ENCODE measurements at regions not wholly inside any gene's neighbourhood (a gene's known extent, or its start where the extent isn't known, plus 50 kb on each side); places are given as distances from the start of the nearest gene placed in this dataset.
"Not testable (repeated sequence)": the region's sequence is repeated elsewhere in the genome, so short reads cannot be mapped to it uniquely, and the experiment has no call there.

DNA sequence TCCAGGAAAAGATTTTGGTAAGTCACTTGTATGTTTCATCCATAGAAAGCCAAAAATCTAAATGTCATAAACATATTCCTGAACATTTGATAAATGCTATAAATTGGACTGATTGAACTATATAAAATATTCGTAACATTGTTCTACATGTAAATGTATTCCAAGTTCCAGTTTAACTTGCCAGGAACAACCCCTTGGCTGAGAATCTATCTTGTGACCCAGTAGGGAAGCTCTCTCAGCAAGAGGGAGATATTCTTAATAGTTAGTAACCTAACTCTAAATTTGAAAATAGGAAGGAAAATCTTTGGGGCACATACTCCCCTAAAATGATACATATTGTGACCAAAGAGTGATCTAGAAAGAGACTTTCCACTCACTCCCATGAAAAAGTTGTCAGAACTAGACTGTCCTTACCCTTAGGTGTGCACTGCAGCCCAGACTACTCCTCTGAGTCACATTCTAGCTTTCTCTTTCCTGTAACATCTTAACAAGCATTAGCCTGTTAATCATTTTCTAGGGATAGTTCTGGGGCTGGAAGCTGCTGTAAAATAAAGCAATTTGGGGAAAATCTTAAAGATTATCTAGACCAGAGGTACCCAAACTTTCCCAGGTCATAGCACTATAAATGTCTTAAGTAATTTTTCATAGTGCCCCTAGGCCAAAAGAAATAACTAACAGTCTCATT, 73.7 kb upstream of the SKAP2 start:
- no peaks in the 10 kb centered on the region for H3K9me3 Mint-ChIP-seq
- H3K27ac Mint-ChIP-seq = no peak overlapping the region
- no peak overlapping the region for H3K4me3 Mint-ChIP-seq
- no peaks in the 10 kb centered on the region for H3K4me1 Mint-ChIP-seq
- no peak for ATAC-seq
- no peaks in the 10 kb centered on the region for H3K36me3 Mint-ChIP-seq (ENCODE audit: low read depth)
- no peak for DNase-seq
- peaks cover 14% of the 10 kb centered on the region for H3K27me3 Mint-ChIP-seq

DNA sequence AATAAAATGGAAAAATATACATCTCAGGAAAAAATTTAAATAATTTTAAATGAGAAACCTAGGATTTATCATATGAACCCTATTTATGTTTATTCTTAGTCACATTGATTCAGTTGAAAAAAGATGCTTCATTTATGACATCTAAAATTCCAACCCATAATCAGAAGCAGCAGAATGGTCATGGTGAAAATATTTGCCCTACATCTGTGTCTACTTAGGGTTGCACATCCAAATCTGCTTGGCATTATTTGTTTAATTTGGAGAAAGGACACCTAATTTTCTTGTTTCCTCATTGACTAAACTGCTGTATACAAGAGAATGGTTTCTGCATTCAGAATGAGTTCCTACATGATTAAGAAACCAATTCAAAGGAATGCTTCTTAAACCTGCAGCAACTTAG, 72.9 kb upstream of the SKAP2 start:
- Mint-ChIP-seq H3K9me3 (no peaks in the 10 kb centered on the region), H3K27me3 (peaks cover 14% of the 10 kb centered on the region), H3K27ac (no peak overlapping the region), H3K4me1 (no peaks in the 10 kb centered on the region), H3K4me3 (no peak overlapping the region), H3K36me3 (ENCODE audit: low read depth) (no peaks in the 10 kb centered on the region)
- no peak for DNase-seq
- no peak for ATAC-seq

DNA sequence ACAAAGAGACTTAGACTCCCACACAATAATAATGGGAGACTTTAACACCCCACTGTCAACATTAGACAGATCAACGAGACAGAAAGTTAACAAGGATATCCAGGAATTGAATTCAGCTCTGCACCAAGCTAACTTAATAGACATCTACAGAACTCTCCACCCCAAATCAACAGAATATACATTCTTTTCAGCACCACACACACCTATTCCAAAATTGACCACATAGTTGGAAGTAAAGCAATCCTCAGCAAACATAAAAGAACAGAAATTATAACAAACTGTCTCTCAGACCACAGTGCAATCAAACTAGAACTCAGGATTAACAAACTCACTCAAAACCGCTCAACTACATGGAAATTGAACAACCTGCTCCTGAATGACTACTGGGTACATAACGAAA, 68.2 kb upstream of the SKAP2 start:
- not testable (repeated sequence) for H3K9me3 Mint-ChIP-seq; H3K27ac Mint-ChIP-seq; H3K27me3 Mint-ChIP-seq; ATAC-seq; H3K4me3 Mint-ChIP-seq; H3K36me3 Mint-ChIP-seq (ENCODE audit: low read depth); H3K4me1 Mint-ChIP-seq; DNase-seq

DNA sequence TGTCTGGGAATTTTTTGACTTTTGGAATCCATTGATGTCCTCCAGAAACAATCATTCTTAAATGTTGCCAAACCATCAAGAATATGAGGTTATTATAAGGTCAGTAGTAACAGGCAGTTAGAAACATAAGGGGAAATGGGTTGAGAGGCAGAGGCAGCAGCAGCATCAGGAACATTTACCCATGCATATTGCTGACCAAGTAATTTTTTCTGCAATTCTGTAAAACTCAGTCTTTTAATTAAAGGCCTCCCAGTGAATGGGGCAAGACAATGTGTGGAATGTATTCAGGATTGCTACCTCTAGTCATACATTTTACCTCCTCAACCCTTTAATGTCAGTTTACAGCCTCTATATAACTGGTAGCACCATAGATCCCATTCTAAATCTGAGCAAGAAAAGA, 66.5 kb upstream of the SKAP2 start:
- H3K27me3 Mint-ChIP-seq = peaks cover 12% of the 10 kb centered on the region
- no peaks in the 10 kb centered on the region for H3K36me3 Mint-ChIP-seq (ENCODE audit: low read depth)
- no peak overlapping the region for H3K27ac Mint-ChIP-seq
- peaks cover 2% of the 10 kb centered on the region for H3K4me1 Mint-ChIP-seq
- ATAC-seq (no peak), DNase-seq (no peak)
- no peak overlapping the region for H3K4me3 Mint-ChIP-seq
- no peaks in the 10 kb centered on the region for H3K9me3 Mint-ChIP-seq

DNA sequence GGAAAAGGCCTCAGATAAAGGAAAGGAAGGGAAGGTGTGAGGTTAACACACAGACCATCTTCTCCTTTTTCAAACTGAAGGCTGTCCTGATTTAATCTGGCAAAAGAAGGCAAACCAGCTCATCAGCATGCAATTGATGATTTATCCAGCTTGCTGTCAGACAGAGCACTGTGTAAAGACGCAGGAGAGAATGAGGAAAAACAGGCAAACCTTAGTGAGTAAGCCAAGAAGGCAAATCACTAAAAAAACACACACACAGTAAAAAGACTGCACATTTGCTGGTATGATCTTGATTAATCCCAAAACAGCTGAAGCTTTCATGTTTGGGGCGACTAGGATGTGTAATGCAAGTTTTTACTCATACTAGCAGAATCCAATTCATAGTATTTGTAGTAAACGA, 65.8 kb upstream of the SKAP2 start:
- DNase-seq = no peak
- Mint-ChIP-seq H3K4me3 (no peak overlapping the region), H3K4me1 (peaks cover 2% of the 10 kb centered on the region), H3K9me3 (no peaks in the 10 kb centered on the region), H3K36me3 (ENCODE audit: low read depth) (no peaks in the 10 kb centered on the region), H3K27me3 (peaks cover 12% of the 10 kb centered on the region), H3K27ac (no peak overlapping the region)
- ATAC-seq = no peak

DNA sequence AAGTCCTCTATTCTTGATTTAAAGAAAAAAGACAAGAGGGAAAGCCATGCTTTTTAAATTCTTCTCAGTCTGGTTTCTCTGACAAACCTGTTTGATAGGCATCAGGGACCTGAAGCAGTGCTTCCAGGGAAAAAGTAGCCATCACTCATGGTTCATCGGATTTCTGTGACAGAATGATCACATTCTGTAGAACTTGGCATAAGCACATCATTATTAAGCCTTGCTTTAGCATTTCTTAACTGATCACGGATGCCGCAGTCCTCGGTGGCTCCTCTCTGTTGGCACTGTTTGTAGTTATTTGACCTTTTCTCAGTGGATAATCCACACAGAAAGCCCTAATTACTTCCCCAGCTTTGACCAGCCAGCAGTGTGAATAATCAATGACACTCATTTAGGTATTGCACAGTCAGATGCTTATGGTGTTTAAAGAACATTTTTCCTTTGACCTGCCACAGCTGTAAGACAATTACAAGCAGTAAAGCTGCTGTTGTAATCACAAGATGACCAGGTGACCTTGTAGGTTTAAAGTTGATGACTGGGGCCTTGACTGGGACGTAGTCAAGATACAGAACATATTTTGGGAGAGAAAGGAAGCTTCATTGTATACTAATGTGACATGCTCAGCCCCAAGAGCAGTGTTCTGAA, 64.4 kb upstream of the SKAP2 start:
- Mint-ChIP-seq H3K27me3 (peaks cover 12% of the 10 kb centered on the region), H3K9me3 (no peaks in the 10 kb centered on the region), H3K36me3 (ENCODE audit: low read depth) (no peaks in the 10 kb centered on the region)

DNA sequence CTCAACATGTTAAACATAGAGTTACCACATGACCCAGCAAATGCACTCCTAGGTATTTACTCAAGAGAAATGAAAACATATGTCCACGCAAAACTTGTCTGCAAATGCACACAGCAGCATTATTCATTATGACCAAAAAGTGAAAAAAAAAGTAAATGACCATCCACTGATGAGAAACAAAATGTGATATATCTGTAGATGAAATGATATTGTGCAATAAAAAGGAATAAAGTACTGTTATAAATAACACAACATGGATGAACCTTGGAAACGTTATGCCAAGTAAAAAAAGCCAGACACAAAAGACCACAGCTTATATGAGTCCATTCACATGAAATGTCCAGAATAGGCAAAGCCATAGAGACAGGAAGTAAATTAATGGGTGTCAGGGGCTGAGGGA, 61.4 kb upstream of the SKAP2 start:
- H3K27me3 Mint-ChIP-seq = peaks cover 9% of the 10 kb centered on the region
- peaks cover 2% of the 10 kb centered on the region for H3K4me1 Mint-ChIP-seq
- DNase-seq (no peak), ATAC-seq (no peak)
- no peaks in the 10 kb centered on the region for H3K36me3 Mint-ChIP-seq (ENCODE audit: low read depth)
- H3K27ac Mint-ChIP-seq = no peak overlapping the region
- no peak overlapping the region for H3K4me3 Mint-ChIP-seq
- H3K9me3 Mint-ChIP-seq = no peaks in the 10 kb centered on the region

More for the DNA sequence above, 64.4 kb upstream of the SKAP2 start:
- DNase-seq = no peak
- ATAC-seq = no peak
- Mint-ChIP-seq H3K4me3 (no peak overlapping the region), H3K27ac (no peak overlapping the region), H3K4me1 (peaks cover 2% of the 10 kb centered on the region)

DNA sequence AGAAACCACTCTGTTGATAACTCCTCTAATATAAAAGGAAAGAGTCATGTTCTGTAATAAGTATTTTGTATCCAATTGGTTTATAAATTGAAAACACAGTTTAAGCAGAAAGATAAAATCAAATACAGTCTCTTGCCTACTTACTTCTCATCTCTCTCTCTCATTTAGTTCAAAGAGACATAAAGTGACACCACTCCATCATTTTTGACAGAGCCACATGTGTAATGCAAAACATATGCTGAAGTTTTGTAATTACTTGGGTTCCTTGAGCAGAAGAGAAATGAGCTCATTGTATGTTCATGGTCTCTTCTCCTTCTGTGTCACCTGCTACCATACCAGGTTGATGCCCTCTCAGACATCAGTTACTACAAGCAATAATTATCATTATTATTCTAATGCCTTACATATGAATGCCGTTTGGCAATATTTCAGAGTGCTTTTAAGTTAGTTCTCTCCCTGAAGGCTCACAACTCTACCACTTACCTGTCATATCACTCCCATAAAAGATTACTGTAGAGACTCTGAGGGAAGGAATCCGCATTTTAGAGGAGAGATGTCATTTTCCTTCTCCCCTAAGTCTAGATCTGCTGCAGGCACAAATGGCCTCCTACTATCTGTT, 59.9 kb upstream of the SKAP2 start:
- Mint-ChIP-seq H3K36me3 (ENCODE audit: low read depth) (no peaks in the 10 kb centered on the region), H3K27ac (no peak overlapping the region), H3K27me3 (peaks cover 7% of the 10 kb centered on the region), H3K9me3 (no peaks in the 10 kb centered on the region), H3K4me3 (no peak overlapping the region), H3K4me1 (peaks cover 2% of the 10 kb centered on the region)
- DNase-seq (no peak), ATAC-seq (no peak)

DNA sequence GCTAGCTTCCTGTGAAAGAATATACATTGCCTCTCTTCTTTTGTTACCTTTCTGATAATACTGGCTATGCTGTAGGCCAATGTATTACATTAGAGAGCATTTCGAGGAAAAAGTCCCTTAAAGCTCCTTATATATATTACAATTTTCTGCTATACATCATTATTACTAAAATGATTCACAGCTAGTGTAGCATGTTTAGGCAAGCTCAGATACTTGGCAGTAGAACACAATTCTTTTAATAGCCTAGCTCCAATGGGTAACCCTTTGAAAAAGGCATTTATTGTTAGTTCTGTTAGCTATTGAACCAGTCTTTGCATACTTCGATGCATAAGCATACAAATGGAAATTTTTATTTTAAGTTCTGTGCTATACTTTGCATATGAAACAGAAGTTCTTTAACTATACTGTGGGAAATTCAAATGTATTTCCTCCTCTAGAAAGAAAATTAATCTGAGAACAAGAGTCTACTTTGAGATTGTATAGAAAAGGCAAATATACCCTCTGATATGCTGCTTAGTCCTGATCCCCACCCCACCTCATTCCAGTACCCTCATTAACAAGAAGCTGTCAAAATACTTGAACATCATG, 55.6 kb upstream of the SKAP2 start:
- Mint-ChIP-seq H3K9me3 (no peaks in the 10 kb centered on the region), H3K27ac (no peak overlapping the region), H3K27me3 (peaks cover 3% of the 10 kb centered on the region), H3K4me3 (no peak overlapping the region), H3K36me3 (ENCODE audit: low read depth) (no peaks in the 10 kb centered on the region), H3K4me1 (no peaks in the 10 kb centered on the region)
- no peak for DNase-seq
- no peak for ATAC-seq

DNA sequence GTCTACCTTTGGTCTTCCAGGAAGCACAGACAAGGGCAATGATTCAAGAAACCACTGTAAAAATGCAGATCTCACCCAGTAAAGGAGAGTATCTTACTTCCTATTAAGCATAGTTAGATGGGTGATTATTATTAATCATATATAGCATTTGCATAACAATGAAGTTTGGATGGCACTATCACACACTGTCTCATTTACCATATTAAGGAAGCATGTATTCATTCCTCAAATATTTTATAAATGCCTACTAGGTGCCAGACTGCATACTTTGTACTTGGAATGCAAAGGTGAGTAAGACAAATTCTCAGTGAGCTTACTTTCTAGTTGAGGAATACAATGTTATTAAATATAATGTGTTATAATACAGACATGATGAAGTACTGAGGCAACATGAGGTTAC, 53.9 kb upstream of the SKAP2 start:
- Mint-ChIP-seq H3K4me1 (no peaks in the 10 kb centered on the region), H3K36me3 (ENCODE audit: low read depth) (no peaks in the 10 kb centered on the region)

DNA sequence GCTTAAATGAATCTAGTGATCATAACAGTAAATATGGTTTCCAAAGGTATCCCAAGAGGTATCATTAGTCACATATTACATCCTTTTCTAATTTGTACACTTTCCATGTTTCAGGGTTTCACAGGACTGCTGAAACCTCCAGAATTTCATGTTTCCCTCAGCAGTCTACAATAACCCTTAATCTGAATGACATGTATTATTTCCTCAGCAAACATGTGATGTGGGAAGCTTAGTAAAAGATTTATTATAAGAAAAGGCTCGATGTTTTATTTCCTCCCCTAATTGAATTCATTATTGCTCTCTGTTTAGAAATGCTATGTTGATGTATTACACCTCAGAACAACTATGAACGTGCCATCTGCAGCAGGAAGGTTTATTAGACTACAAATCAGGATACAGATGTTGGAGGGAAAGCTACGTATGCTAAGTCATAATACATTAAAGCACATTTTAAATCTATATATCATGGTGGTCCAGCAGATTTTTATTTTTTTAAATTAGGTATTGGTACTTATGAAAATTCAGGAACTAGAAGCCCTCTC, 52.5 kb upstream of the SKAP2 start:
- H3K9me3 Mint-ChIP-seq = no peaks in the 10 kb centered on the region
- no peak for ATAC-seq
- H3K27me3 Mint-ChIP-seq = peaks cover 3% of the 10 kb centered on the region
- no peak overlapping the region for H3K4me3 Mint-ChIP-seq
- no peaks in the 10 kb centered on the region for H3K36me3 Mint-ChIP-seq (ENCODE audit: low read depth)
- DNase-seq = no peak
- H3K4me1 Mint-ChIP-seq = no peaks in the 10 kb centered on the region
- H3K27ac Mint-ChIP-seq = no peak overlapping the region

More for the DNA sequence above, 53.9 kb upstream of the SKAP2 start:
- ATAC-seq = no peak
- no peak overlapping the region for H3K4me3 Mint-ChIP-seq
- DNase-seq = no peak
- peaks cover 3% of the 10 kb centered on the region for H3K27me3 Mint-ChIP-seq
- no peak overlapping the region for H3K27ac Mint-ChIP-seq
- no peaks in the 10 kb centered on the region for H3K9me3 Mint-ChIP-seq

DNA sequence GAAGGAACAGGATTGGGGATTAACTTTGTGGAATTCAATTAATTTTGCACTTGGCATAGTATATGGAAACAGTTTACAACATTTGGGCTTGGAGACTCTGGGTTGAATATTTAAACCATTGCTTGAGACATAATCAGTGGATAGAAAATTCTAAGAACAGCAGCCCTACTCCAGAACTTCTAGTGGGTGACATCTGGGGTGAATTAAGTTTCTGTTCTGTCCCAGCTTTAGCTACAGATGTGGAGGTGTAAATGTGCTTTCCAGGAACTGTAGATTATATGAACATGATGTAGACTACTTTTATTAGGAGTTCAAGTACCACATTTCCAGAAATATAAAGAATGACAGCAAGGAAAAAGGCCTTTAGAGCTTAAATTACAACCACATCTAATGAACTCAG, 51.9 kb upstream of the SKAP2 start:
- DNase-seq (no peak), ATAC-seq (no peak)
- peaks cover 3% of the 10 kb centered on the region for H3K27me3 Mint-ChIP-seq
- no peak overlapping the region for H3K4me3 Mint-ChIP-seq
- no peak overlapping the region for H3K27ac Mint-ChIP-seq
- H3K36me3 Mint-ChIP-seq (ENCODE audit: low read depth) = no peaks in the 10 kb centered on the region
- H3K4me1 Mint-ChIP-seq = no peaks in the 10 kb centered on the region
- H3K9me3 Mint-ChIP-seq = no peaks in the 10 kb centered on the region
